Astrocyte of the spinal cord (primary cell): ENCODE measurements at regions not wholly inside any gene's neighbourhood (a gene's known extent, or its start where the extent isn't known, plus 50 kb on each side); places are given as distances from the start of the nearest gene placed in this dataset.
"Not testable (repeated sequence)": the region's sequence is repeated elsewhere in the genome, so short reads cannot be mapped to it uniquely, and the experiment has no call there.

Source experiments
- DNase-seq: peaks from one replicate; pipeline ENCODE4 v3.0.0; 2011; ENCODE audit warnings: low read depth, low spot score
- H3K4me3 ChIP-seq: 2 replicates; pipeline ENCODE4 v1.5.1; 2011; ENCODE audit warnings: low read depth, mild to moderate bottlenecking, low read length, moderate library complexity
- in situ Hi-C: cut with HindIII; loops from 2 replicates; pipeline ENCODE4 v1.10.0; 2017; ENCODE audit warnings: low sequenced_read_pairs
- TF ChIP-seq, protein P1 (sequence below): IDR thresholded peaks from 2 replicates; pipeline ENCODE4 v1.5.1; 2012; ENCODE audit warnings: low read depth, mild to moderate bottlenecking, low read length, inconsistent platforms

DNA sequence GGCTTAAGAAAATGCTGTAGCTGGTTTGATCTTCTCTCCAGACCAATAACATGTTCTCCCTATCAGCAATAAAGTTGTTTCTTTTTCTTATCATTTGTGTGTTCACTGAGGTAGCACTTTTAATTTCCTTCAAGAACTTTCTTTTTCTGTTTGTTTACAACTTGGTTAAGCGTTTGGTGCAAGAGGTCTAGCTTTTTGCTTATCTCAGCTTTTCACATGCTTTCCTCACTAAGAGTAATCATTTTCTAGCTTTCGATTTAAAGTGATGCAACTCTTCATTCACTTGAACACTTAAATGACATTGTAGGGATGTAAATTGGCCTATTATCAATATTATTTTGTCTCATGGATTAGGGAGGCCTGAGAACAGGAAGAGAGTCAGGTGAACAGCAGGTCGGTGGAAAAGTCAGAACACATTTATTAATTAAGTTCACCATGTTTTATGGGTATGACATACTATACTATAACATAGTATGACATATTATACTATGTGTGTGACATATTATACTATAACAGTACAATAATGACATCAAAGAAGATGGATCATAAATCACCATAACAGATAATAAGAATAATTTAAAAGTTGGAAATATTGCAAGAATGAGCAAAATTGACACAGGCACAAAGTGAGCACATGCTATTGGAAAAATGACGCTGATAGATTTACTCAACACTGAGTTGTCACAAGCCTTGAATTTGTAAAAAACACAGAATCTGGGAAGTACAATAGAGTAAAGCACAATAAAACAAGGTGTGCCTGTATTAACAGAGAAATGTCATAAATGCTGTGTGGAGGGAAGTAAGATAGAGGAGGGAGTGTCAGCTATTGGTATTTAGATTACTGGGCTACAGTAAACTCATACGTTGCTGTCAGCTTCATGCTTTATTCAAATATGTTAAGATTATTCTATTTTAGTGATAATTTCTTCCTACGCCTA, 218.6 kb upstream of the SLC7A11 start:
- DNase-seq = no peak
- in situ Hi-C loops = no loop called here
- H3K4me3 ChIP-seq = no peak overlapping the region
- TF ChIP-seq, protein P1, sequence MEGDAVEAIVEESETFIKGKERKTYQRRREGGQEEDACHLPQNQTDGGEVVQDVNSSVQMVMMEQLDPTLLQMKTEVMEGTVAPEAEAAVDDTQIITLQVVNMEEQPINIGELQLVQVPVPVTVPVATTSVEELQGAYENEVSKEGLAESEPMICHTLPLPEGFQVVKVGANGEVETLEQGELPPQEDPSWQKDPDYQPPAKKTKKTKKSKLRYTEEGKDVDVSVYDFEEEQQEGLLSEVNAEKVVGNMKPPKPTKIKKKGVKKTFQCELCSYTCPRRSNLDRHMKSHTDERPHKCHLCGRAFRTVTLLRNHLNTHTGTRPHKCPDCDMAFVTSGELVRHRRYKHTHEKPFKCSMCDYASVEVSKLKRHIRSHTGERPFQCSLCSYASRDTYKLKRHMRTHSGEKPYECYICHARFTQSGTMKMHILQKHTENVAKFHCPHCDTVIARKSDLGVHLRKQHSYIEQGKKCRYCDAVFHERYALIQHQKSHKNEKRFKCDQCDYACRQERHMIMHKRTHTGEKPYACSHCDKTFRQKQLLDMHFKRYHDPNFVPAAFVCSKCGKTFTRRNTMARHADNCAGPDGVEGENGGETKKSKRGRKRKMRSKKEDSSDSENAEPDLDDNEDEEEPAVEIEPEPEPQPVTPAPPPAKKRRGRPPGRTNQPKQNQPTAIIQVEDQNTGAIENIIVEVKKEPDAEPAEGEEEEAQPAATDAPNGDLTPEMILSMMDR = no peak

DNA sequence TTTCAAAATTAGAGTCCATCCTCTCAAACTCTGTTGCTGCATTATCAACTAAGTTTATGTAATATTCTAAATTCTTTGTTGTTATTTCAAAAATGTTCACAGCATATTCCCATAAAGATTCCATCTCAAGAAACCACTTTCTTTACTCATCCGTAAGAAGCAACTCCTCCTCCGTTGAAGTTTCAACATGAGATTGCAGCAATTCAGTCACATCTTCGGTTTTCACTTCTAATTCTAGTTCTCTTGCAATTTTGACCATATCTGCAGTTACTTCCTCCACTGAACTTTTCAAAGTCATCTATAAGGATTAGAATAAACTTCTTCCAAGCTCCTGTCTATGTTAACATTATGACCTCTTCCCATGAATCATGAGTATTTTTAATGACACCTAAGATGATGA, 216.6 kb upstream of the SLC7A11 start:
- in situ Hi-C loops = no loop called here

DNA sequence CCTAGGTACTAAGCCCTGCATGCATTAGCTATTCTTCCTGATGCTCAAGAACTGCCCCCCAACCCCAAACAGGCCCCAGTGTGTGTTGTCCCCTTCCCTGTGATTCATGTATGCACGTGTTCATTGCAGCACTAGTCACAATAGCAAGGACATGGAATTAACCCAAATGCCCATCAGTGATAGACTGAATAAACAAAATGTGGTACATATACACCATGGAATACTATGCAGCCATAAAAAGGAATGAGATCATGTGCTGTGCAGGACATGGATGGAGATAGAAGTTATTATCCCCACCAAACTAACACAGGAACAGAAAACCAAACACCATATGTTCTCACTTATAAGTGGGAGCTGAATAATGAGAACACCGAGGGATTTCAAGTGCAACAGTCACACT, 214.2 kb upstream of the SLC7A11 start:
- in situ Hi-C loops, H3K4me3 ChIP-seq, DNase-seq: not testable (repeated sequence)

More for the DNA sequence above, 216.6 kb upstream of the SLC7A11 start:
- TF ChIP-seq, protein P1 = no peak
- no peak for DNase-seq
- no peak overlapping the region for H3K4me3 ChIP-seq

DNA sequence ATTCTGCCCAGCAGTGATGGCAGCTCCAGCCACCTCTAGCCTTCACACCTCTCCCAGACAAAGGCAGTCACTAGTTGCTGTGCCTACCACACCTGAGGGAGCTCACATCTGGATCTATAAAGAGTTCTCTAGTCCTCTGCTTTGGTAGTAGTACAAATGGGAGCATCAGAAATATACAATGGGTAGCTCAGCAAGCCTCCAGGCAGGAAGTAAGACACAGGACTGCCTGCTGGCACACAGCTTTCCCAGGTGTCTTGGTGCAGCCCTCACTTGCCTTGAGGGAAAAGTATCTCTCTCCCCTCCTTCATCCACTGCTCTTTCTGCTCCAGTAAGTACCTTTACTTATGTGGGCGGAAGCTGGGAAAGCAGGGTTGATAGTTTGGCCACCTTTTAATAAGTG, 212.9 kb upstream of the SLC7A11 start:
- TF ChIP-seq, protein P1 = no peak
- no peak overlapping the region for H3K4me3 ChIP-seq
- in situ Hi-C loops = no loop called here
- DNase-seq = no peak

DNA sequence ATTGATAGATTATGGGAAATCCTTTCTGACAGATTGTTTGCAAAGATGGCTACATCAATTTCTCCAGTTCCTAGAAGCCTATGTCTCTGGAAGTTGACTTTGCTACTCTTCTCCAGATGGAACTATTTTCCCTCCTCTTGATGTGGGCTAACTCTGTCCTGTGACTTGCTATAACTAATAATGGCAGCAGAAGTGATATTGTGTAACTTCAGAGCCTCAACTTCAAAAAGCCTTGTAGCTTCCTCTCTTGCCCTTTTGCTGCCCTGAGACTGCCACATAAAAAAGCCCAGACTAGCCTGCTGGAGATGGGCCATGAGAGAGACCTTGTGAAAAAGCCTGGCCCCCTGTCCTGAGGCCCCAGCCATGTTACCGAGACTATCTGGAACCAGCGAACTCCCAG, 210.7 kb upstream of the SLC7A11 start:
- no peak overlapping the region for H3K4me3 ChIP-seq
- TF ChIP-seq, protein P1 = no peak
- in situ Hi-C loops = no loop called here
- DNase-seq = no peak

DNA sequence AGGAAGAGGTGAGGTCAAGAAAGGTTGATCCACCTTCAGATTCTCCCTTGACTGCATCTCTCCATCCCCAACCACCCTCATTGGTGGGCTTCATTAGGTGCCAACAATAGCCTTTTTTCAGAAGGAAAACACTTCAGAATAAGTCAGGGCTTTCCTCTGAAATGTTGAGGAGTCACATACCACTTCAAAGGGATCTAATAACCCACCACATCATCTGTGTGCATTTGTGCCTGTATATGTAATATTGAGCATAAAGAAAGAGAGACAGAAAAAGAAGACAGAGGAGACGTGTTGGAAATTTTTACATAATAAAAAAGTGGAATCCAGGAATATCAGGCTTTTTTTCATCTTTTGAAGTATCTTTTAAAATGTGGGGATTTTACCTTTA, 209.1 kb upstream of the SLC7A11 start:
- no peak for DNase-seq
- in situ Hi-C loops = no loop called here
- H3K4me3 ChIP-seq = no peak overlapping the region
- TF ChIP-seq, protein P1 = no peak

DNA sequence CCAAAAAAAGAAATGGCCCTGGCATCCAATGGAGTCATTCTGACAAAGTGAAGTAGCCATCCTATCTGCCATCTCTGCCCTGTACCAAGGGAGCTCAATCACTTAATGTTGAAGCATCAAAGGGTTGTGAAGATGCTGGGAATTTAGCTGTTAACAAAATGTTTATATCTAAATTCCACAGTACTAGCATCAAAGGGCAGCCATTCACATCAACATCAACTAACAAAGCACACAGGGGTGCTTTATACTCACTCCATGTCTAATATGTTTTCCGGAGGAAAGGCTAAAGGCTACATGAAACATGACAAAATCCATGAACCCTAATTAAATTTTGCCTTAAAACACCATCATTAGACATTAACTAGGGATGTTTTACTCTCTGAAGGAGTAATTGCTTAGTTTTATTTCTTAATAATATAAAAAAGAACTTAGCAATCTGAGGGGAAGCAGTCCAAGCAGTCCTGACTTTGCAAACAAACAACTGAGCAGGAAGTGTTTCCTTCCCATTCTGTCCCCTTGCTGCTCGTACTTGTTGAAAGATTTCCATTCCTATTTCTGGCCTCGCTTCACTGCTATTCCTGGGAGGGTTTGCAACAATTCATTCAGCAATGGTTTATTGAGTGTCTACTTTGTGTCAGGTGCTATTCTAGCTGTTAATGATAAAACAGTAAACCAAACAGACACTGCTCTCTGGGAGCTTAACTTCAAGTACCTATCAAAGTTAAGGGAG, 208.6 kb upstream of the SLC7A11 start:
- TF ChIP-seq, protein P1 = no peak
- DNase-seq = no peak
- in situ Hi-C loops = no loop called here

More for the DNA sequence above, 208.6 kb upstream of the SLC7A11 start:
- no peak overlapping the region for H3K4me3 ChIP-seq
